GM12872 (cell line): ENCODE measurements at regions not wholly inside any gene's neighbourhood (a gene's known extent, or its start where the extent isn't known, plus 50 kb on each side); places are given as distances from the start of the nearest gene placed in this dataset.

ENCODE experiments used
- CTCF ChIP-seq: IDR thresholded peaks from 3 replicates; pipeline ENCODE4 v1.5.1; 2011; ENCODE audit warnings: low read depth, mild to moderate bottlenecking, low read length, moderate library complexity; ENCODE audit not compliant: insufficient read depth

GRCh38 chr9:24132244-24132643 is 306.2 kb upstream of the ELAVL2 start:
- TF ChIP-seq CTCF = no peak

GRCh38 chr9:24127519-24127918 is 301.5 kb upstream of the ELAVL2 start:
- TF ChIP-seq CTCF = no peak

GRCh38 chr9:24118190-24118589 is 292.1 kb upstream of the ELAVL2 start:
- no peak for TF ChIP-seq CTCF

GRCh38 chr9:24096756-24097155 is 270.7 kb upstream of the ELAVL2 start:
- TF ChIP-seq CTCF = no peak

- TF ChIP-seq CTCF = no peak
Measured at GRCh38 chr9:24095246-24095645, 269.2 kb upstream of the ELAVL2 start.

GRCh38 chr9:24090566-24090965 is 264.5 kb upstream of the ELAVL2 start:
- no peak for TF ChIP-seq CTCF

GRCh38 chr9:24073666-24074065 is 247.6 kb upstream of the ELAVL2 start:
- TF ChIP-seq CTCF = no peak
